ENCODE measurements at regions not wholly inside any gene's neighbourhood (a gene's known extent, or its start where the extent isn't known, plus 50 kb on each side); places are given as distances from the start of the nearest gene placed in this dataset.

GRCh38 chr11:19576903-19577302 lies 135.7 kb upstream of the NAV2 start:
- H3K9me3 ChIP-seq (ENCODE audit: low read length): no peaks in the 10 kb centered on the region
- H3K36me3 ChIP-seq (ENCODE audit: insufficient read depth, low read length): no peaks in the 10 kb centered on the region
- H3F3A ChIP-seq (ENCODE audit: insufficient read depth, low read length): no peaks in the 10 kb centered on the region
- H4K20me1 ChIP-seq (ENCODE audit: insufficient read depth, low read length): no peaks in the 10 kb centered on the region
- no peak overlapping the region for H3K9ac ChIP-seq (ENCODE audit: low read length)
- H3K4me1 ChIP-seq (ENCODE audit: insufficient read depth, low read length, severe bottlenecking): no peaks in the 10 kb centered on the region
- H3K4me3 ChIP-seq (ENCODE audit: low read depth, low read length, poor library complexity, severe bottlenecking): no peak overlapping the region
- H3K9me2 ChIP-seq (ENCODE audit: low read depth, low read length): no peaks in the 10 kb centered on the region
- TF ChIP-seq, protein P1, sequence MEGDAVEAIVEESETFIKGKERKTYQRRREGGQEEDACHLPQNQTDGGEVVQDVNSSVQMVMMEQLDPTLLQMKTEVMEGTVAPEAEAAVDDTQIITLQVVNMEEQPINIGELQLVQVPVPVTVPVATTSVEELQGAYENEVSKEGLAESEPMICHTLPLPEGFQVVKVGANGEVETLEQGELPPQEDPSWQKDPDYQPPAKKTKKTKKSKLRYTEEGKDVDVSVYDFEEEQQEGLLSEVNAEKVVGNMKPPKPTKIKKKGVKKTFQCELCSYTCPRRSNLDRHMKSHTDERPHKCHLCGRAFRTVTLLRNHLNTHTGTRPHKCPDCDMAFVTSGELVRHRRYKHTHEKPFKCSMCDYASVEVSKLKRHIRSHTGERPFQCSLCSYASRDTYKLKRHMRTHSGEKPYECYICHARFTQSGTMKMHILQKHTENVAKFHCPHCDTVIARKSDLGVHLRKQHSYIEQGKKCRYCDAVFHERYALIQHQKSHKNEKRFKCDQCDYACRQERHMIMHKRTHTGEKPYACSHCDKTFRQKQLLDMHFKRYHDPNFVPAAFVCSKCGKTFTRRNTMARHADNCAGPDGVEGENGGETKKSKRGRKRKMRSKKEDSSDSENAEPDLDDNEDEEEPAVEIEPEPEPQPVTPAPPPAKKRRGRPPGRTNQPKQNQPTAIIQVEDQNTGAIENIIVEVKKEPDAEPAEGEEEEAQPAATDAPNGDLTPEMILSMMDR (IDR thresholded peaks at IDR 0.05; ENCODE audit: low read length): no peak
- no peak for TF ChIP-seq EZH2 (IDR thresholded peaks at IDR 0.05; ENCODE audit: borderline replicate concordance, low read length)
- no peak overlapping the region for H2AFZ ChIP-seq (ENCODE audit: low read length)
- H3K4me2 ChIP-seq (ENCODE audit: low read length): no peak overlapping the region
- no peaks in the 10 kb centered on the region for H3K27me3 ChIP-seq (ENCODE audit: insufficient read depth, low read length)
- no peaks in the 10 kb centered on the region for H3K79me2 ChIP-seq (ENCODE audit: insufficient read depth, low read length)
- H3K27ac ChIP-seq (ENCODE audit: low read depth, low read length, poor library complexity, severe bottlenecking): no peak overlapping the region

DNA sequence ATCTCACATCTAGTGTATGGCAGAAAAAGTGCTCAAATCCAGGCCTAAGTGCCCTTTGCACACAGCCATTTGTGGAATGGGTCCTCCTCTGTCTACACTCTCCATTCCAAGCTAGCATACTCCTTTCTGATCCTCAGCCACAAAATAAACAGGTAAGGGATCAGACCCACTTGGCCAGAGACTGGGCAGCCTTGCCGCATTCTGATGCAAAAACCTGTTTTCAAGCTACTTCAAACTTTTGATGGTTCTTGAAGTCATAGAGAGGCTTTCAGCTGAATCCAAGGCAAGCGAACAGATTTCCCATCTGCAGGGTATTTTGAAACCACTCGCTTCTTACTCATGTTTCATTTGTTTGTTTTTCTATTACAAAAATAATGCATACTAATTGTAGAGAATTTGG lies 136.6 kb upstream of the NAV2 start:
- Histone ChIP-seq H3K27me3 (ENCODE audit: insufficient read depth, low read length) (no peaks in the 10 kb centered on the region), H2AFZ (ENCODE audit: low read length) (no peak overlapping the region), H3K4me1 (ENCODE audit: insufficient read depth, low read length, severe bottlenecking) (no peaks in the 10 kb centered on the region), H3F3A (ENCODE audit: insufficient read depth, low read length) (no peaks in the 10 kb centered on the region), H3K4me2 (ENCODE audit: low read length) (no peak overlapping the region), H3K27ac (ENCODE audit: low read depth, low read length, poor library complexity, severe bottlenecking) (no peak overlapping the region), H3K4me3 (ENCODE audit: low read depth, low read length, poor library complexity, severe bottlenecking) (no peak overlapping the region), H3K9ac (ENCODE audit: low read length) (no peak overlapping the region), H4K20me1 (ENCODE audit: insufficient read depth, low read length) (no peaks in the 10 kb centered on the region), H3K36me3 (ENCODE audit: insufficient read depth, low read length) (no peaks in the 10 kb centered on the region), H3K79me2 (ENCODE audit: insufficient read depth, low read length) (no peaks in the 10 kb centered on the region), H3K9me3 (ENCODE audit: low read length) (no peaks in the 10 kb centered on the region), H3K9me2 (ENCODE audit: low read depth, low read length) (no peaks in the 10 kb centered on the region)
- no peak for TF ChIP-seq EZH2 (IDR thresholded peaks at IDR 0.05; ENCODE audit: borderline replicate concordance, low read length)
- TF ChIP-seq, protein P1 (IDR thresholded peaks at IDR 0.05; ENCODE audit: low read length): no peak

GRCh38 chr11:19574916-19575315 lies 137.7 kb upstream of the NAV2 start:
- H3K9ac ChIP-seq (ENCODE audit: low read length): no peak overlapping the region
- no peak overlapping the region for H2AFZ ChIP-seq (ENCODE audit: low read length)
- H3K36me3 ChIP-seq (ENCODE audit: insufficient read depth, low read length): no peaks in the 10 kb centered on the region
- H3K4me2 ChIP-seq (ENCODE audit: low read length): no peak overlapping the region
- H3K9me3 ChIP-seq (ENCODE audit: low read length): no peaks in the 10 kb centered on the region
- H3K27ac ChIP-seq (ENCODE audit: low read depth, low read length, poor library complexity, severe bottlenecking): no peak overlapping the region
- no peaks in the 10 kb centered on the region for H3K79me2 ChIP-seq (ENCODE audit: insufficient read depth, low read length)
- H4K20me1 ChIP-seq (ENCODE audit: insufficient read depth, low read length): no peaks in the 10 kb centered on the region
- H3K9me2 ChIP-seq (ENCODE audit: low read depth, low read length): no peaks in the 10 kb centered on the region
- no peaks in the 10 kb centered on the region for H3K4me1 ChIP-seq (ENCODE audit: insufficient read depth, low read length, severe bottlenecking)
- TF ChIP-seq, protein P1 (IDR thresholded peaks at IDR 0.05; ENCODE audit: low read length): no peak
- no peak for TF ChIP-seq EZH2 (IDR thresholded peaks at IDR 0.05; ENCODE audit: borderline replicate concordance, low read length)
- no peaks in the 10 kb centered on the region for H3F3A ChIP-seq (ENCODE audit: insufficient read depth, low read length)
- H3K27me3 ChIP-seq (ENCODE audit: insufficient read depth, low read length): no peaks in the 10 kb centered on the region
- no peak overlapping the region for H3K4me3 ChIP-seq (ENCODE audit: low read depth, low read length, poor library complexity, severe bottlenecking)

Data from OCI-LY1 (cell line).